Umbilical cord (tissue), 1 donor: ENCODE measurements at regions not wholly inside any gene's neighbourhood (a gene's known extent, or its start where the extent isn't known, plus 50 kb on each side); places are given as distances from the start of the nearest gene placed in this dataset.

Experiments used
- DNase-seq: peaks from one replicate; pipeline ENCODE4 v3.0.0-alpha.2; 2015; ENCODE audit warnings: low spot score

DNA sequence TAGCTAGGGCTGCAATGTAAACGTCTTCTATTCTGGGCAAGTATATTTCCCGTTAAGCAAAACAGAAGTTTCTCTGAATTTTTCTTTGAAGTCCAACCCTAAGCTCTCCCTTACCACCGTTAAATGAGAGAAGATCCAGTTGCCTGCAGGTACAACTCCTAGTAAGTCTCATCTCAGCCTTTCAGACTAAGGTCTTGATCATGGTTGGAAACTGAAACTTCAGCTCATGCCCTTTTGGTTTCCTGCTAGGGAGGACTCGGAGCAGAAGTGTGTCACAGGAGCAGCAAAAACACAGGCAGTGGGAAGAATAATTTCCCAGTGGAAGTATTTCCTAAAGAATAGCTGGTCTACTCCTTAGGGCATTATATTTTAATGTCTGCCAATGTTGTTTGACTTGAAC, 717.9 kb downstream of the PRELID2 start:
- no peak for DNase-seq

GRCh38 chr5:145111420-145111819, 723.7 kb downstream of the PRELID2 start:
- no peak for DNase-seq

DNA sequence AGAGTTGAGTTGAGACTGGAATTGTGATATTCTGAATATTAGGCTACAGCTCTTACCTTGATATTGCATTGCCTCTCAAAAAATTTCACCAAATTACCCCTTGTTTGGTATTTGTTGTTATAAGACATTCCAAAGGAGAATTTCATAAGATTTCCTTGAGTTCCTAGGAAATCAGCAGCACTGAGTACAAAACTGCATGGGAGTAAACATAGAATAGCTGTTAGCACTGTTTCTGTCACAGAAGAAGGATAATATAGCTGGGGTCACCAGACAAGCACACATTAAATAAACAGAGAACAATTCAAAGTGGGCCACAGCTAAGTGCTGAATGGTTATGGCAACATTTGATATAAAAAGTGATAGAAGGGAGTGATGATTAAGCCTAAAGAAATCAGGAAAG, 724.3 kb downstream of the PRELID2 start:
- DNase-seq, result no peak

- DNase-seq, result no peak
Observed at GRCh38 chr5:145110181-145110580, 725.0 kb downstream of the PRELID2 start.

GRCh38 chr5:145105384-145105783, 729.8 kb downstream of the PRELID2 start:
- no peak for DNase-seq

GRCh38 chr5:145104106-145104505, 731.0 kb downstream of the PRELID2 start:
- no peak for DNase-seq

- DNase-seq, result no peak
Observed at GRCh38 chr5:145101246-145101645, 733.9 kb downstream of the PRELID2 start.

DNA sequence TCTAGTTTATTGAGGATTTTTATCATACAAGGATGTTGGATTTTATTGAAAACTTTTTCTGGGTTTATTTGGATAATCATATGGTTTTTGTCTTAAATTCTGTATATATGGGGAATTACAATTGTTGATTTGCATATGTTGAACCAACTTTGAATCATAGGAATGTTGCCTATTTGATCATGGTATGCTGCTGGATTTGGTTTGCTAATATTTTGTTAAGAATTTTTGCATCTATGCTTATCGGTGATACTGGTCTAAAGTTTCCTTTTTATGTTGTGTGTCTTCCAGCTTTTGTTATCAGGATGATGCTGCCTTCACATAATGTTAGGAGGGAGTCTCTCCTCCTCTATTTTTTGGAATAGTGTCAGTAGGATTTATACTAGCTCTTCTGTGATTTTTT, 745.0 kb downstream of the PRELID2 start:
- no peak for DNase-seq

DNA sequence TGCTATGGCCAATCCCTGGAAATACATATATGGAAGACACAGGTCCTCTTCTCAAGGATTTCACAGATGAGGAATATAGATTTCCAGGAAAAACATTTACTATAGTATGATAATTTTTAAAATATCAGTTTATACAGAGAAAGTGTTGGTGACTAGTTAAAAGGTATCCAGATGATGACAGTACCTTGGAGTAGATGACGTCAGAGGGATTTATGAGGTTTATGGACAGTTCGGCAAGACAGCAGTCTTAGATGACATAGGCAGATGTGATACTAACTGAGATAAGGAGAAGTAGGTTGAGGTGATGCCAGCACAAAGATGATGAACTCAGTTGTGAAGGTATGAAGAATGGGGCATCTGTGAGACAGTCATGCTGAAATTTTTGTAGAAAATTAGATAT, 750.3 kb downstream of the PRELID2 start:
- DNase-seq, result no peak

GRCh38 chr5:145077028-145077427, 758.1 kb downstream of the PRELID2 start:
- no peak for DNase-seq

- no peak for DNase-seq
Observed at GRCh38 chr5:145076040-145076439, 759.1 kb downstream of the PRELID2 start.

GRCh38 chr5:145072889-145073288, 762.3 kb downstream of the PRELID2 start:
- DNase-seq, result no peak

DNA sequence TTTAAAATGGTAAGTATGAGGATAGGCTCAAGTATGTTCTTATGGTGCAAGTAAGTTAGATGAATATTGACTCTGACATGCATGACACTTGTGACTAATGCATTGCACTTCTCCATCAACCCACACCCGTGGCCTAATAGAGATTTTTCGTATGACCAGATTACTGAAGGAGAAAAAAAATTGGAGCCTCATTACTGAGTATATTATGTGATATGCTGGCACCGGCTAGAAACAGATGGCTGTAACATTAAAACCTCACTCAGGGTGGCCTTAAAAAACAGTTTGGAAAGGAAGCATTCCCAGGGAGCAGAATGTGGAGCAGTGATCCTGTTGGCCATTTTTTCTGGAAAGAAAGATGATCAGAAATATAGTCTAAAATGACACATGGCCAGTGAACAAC, 766.4 kb downstream of the PRELID2 start:
- DNase-seq, result no peak

DNA sequence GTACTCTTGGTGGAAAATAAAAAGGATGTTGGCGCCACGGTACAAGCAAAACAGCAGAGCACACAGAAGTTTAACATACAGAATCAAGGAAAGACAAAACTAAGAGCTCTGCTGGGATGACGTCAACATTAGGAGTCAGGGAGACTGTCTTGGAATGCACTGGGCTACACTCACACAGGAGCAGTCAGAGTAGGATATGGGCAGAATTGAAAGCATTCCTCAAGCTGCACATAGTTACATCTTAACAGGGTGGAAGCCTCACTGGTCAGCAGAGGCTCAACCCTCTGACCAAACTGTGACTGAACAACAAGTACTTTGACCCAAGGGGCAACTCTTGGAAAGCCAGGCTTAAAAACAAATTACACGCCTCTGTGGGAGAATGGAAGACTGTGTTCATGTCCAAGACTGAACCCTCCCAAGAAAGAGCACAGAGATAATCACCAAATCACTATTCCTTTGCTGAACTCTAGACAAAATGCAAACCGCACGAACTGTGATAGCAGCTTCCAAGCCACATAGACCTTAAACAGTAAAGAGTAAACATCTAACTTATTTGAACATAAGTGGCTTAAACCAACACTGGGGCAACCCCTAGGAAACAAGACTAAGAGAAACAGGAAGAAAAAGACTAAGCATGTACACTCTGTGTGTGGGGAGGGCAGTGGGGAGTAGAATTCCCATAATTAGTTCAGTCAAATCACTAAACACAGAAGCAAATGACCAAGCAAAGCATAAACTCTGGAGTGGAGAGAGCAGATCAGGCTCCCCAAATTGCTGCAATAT, 772.7 kb downstream of the PRELID2 start:
- DNase-seq, result peak; percentile 29

DNA sequence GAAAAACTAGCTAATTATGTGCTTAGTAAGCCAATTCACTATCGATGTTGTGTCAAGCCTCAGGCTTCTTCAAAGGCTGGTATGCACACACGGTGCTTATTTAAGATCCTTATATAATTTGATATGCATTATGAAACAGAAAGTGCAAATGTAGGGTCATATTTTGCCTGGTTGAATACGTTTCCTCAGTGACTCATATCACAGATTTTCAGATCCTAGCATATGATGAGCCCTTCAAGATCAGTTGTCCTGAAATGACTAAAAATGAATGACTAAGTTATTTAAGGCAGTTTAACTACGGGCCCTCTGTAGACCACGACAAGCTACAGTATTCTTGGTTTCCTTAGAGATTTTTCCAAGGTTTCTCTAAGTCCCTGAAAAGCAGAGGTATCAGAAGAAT, 778.3 kb downstream of the PRELID2 start:
- no peak for DNase-seq

DNA sequence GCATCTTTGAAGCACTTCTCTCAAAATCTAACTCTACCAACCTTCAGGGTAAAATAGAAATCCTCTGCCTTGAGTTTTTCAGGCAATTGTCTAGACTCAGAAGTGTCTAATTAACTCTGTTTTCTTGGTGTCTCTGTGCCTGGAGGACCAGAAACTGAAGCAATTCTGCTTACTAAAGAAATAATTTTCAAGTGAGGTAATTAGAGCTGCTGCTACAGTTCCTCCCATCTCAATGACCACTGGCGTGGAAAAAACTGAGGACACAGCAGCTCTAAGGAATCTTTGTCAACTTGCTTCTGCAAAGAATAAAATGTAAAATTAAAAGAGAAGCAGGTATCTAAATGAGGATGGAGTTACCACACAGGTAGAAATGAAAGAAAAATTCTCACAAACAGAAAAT, 785.0 kb downstream of the PRELID2 start:
- no peak for DNase-seq

DNA sequence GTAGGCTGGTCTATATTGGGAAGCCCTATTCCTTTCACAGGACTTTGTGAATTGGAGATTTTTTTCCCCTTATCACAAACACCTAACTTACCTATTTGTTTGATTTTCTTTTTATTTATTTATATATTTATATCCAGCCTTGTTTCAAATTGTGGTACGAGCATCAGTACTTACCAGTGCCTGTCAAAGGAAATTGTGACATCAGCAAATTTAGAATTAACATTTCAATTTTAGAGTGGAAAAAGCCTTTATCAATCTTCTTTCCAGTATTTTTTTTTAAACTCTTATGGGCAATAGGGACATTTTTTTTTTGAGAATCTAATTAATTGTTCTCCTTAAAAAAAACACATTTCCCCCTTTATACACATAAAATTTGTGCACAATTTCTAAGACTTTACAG, 790.2 kb downstream of the PRELID2 start:
- no peak for DNase-seq

- no peak for DNase-seq
Observed at GRCh38 chr5:145028626-145029025, 806.5 kb downstream of the PRELID2 start.

GRCh38 chr5:145027286-145027685, 807.9 kb downstream of the PRELID2 start:
- DNase-seq, result peak; percentile 17

- no peak for DNase-seq
Observed at GRCh38 chr5:145025775-145026174, 809.4 kb downstream of the PRELID2 start.

DNA sequence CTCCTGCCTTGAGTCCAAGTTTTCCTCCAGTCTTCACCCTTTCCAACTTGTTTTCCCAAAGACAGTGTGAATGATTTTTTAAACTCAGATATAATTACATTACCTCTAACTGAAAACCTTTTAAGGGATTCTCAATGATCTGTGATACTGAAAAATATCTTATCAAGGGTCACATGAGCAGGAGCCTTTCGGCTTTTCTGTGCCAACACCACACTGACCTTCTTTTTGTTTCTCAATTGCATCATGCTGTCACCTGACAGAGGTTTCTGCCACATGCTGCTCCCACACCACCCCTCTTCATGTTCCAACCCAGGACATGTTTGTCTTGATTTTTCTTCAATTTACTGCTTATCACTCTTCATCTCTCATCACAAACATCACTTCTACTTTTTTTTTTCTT, 820.0 kb downstream of the PRELID2 start:
- no peak for DNase-seq

GRCh38 chr5:145014109-145014508, 821.0 kb downstream of the PRELID2 start:
- DNase-seq, result no peak

DNA sequence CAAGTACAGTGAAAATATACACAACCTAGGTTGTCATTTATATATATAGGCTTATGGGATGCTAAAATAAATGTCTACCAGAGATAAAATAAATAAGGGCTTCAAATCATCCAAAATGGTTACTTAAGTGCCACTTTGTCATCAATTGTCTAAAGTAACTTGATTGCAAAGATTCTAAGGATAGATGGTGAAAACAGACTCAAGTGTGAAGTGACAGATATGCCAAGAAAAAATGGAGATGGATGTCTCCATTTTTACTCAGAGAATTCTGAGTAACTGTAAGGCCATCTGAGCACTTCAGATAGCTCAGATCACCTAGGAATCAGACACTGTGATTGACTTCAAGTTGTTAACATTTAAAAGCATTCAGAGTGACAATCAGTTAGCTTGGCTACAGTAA, 824.3 kb downstream of the PRELID2 start:
- no peak for DNase-seq
